ENCODE measurements at regions not wholly inside any gene's neighbourhood (a gene's known extent, or its start where the extent isn't known, plus 50 kb on each side); places are given as distances from the start of the nearest gene placed in this dataset.

GRCh38 chr4:164481306-164482091, 272.4 kb upstream of the SMIM31 start:
- no peaks in the 10 kb centered on the region for H3K27me3 Mint-ChIP-seq
- H3K4me1 Mint-ChIP-seq (ENCODE audit: low read depth), result no peaks in the 10 kb centered on the region
- no peaks in the 10 kb centered on the region for H3K9me3 Mint-ChIP-seq (ENCODE audit: low read depth)
- TF ChIP-seq CTCF (IDR thresholded peaks at IDR 0.05; ENCODE audit: unreplicated experiment), result no peak
- H3K27ac Mint-ChIP-seq, result no peak overlapping the region
- H3K4me3 Mint-ChIP-seq (ENCODE audit: low read depth), result no peak overlapping the region
- H3K36me3 Mint-ChIP-seq (ENCODE audit: insufficient read depth), result no peaks in the 10 kb centered on the region
- DNase-seq (ENCODE audit: low spot score, unreplicated experiment), result no peak

- H3K4me3 Mint-ChIP-seq (ENCODE audit: low read depth), result no peak overlapping the region
- H3K4me1 Mint-ChIP-seq (ENCODE audit: low read depth), result no peaks in the 10 kb centered on the region
- H3K27me3 Mint-ChIP-seq, result no peaks in the 10 kb centered on the region
- H3K36me3 Mint-ChIP-seq (ENCODE audit: insufficient read depth), result no peaks in the 10 kb centered on the region
- no peaks in the 10 kb centered on the region for H3K9me3 Mint-ChIP-seq (ENCODE audit: low read depth)
- no peak overlapping the region for H3K27ac Mint-ChIP-seq
- no peak for DNase-seq (ENCODE audit: low spot score, unreplicated experiment)
- TF ChIP-seq CTCF (IDR thresholded peaks at IDR 0.05; ENCODE audit: unreplicated experiment), result no peak
Measured at GRCh38 chr4:164482092-164482404, 271.9 kb upstream of the SMIM31 start.

- Mint-ChIP-seq H3K27me3 (no peaks in the 10 kb centered on the region), H3K4me1 (ENCODE audit: low read depth) (no peaks in the 10 kb centered on the region), H3K36me3 (ENCODE audit: insufficient read depth) (no peaks in the 10 kb centered on the region), H3K9me3 (ENCODE audit: low read depth) (no peaks in the 10 kb centered on the region), H3K27ac (no peak overlapping the region), H3K4me3 (ENCODE audit: low read depth) (no peak overlapping the region)
- DNase-seq (ENCODE audit: low spot score, unreplicated experiment), result no peak
- TF ChIP-seq CTCF (IDR thresholded peaks at IDR 0.05; ENCODE audit: unreplicated experiment), result no peak
Measured at GRCh38 chr4:164482758-164483157, 271.2 kb upstream of the SMIM31 start.

DNA sequence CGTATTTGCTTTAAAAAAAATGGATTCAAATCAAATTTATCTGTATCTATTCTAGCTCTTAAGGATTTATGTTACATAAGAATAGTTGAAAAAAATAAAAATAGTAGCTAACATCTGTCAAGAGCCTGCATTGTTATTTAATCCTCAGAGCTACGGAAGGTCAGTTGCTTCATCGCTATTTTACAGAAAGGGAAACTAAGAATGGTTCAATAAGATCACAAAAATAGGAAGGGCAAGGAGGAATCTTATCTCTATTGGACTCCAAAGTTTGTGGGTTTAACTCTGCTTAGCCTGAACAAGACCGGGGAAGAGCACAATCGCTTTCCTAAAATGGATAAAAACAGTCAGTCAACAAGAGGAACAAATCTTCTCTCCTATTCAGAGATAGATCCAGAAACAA, 270.2 kb upstream of the SMIM31 start:
- H3K36me3 Mint-ChIP-seq (ENCODE audit: insufficient read depth), result no peaks in the 10 kb centered on the region
- no peak for TF ChIP-seq CTCF (IDR thresholded peaks at IDR 0.05; ENCODE audit: unreplicated experiment)
- H3K9me3 Mint-ChIP-seq (ENCODE audit: low read depth), result no peaks in the 10 kb centered on the region
- no peak overlapping the region for H3K4me3 Mint-ChIP-seq (ENCODE audit: low read depth)
- no peak overlapping the region for H3K27ac Mint-ChIP-seq
- no peaks in the 10 kb centered on the region for H3K27me3 Mint-ChIP-seq
- no peak for DNase-seq (ENCODE audit: low spot score, unreplicated experiment)
- no peaks in the 10 kb centered on the region for H3K4me1 Mint-ChIP-seq (ENCODE audit: low read depth)

- no peak for DNase-seq (ENCODE audit: low spot score, unreplicated experiment)
- H3K27me3 Mint-ChIP-seq, result no peaks in the 10 kb centered on the region
- no peak overlapping the region for H3K27ac Mint-ChIP-seq
- H3K4me1 Mint-ChIP-seq (ENCODE audit: low read depth), result no peaks in the 10 kb centered on the region
- H3K36me3 Mint-ChIP-seq (ENCODE audit: insufficient read depth), result no peaks in the 10 kb centered on the region
- TF ChIP-seq CTCF (IDR thresholded peaks at IDR 0.05; ENCODE audit: unreplicated experiment), result no peak
- no peak overlapping the region for H3K4me3 Mint-ChIP-seq (ENCODE audit: low read depth)
- no peaks in the 10 kb centered on the region for H3K9me3 Mint-ChIP-seq (ENCODE audit: low read depth)
Measured at GRCh38 chr4:164484551-164484950, 269.4 kb upstream of the SMIM31 start.
